ENCODE measurements at regions not wholly inside any gene's neighbourhood (a gene's known extent, or its start where the extent isn't known, plus 50 kb on each side); places are given as distances from the start of the nearest gene placed in this dataset.

- TF ChIP-seq MYC (IDR thresholded peaks at IDR 0.05; ENCODE audit: low read depth, low read length) (no peak), GATA2 (IDR thresholded peaks at IDR 0.05; ENCODE audit: insufficient read depth, insufficient read length, low read depth, low read length) (no peak), FOS (IDR thresholded peaks at IDR 0.05; ENCODE audit: borderline replicate concordance, insufficient read depth, low read length) (no peak), POLR2AphosphoS5 (IDR thresholded peaks at IDR 0.05; ENCODE audit: insufficient read depth, low read depth, low read length) (no peak), POLR2A (IDR thresholded peaks at IDR 0.05; ENCODE audit: low read depth, low read length) (no peak), EZH2 (IDR thresholded peaks at IDR 0.05; ENCODE audit: borderline replicate concordance, low read depth, low read length, severe bottlenecking) (no peak), JUN (IDR thresholded peaks at IDR 0.05; ENCODE audit: borderline replicate concordance, insufficient read depth, insufficient read length, low read depth) (no peak)
- TF ChIP-seq, protein P1, sequence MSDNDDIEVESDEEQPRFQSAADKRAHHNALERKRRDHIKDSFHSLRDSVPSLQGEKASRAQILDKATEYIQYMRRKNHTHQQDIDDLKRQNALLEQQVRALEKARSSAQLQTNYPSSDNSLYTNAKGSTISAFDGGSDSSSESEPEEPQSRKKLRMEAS (IDR thresholded peaks at IDR 0.05; ENCODE audit: insufficient read depth, insufficient read length), result no peak
- TF ChIP-seq, protein P2, sequence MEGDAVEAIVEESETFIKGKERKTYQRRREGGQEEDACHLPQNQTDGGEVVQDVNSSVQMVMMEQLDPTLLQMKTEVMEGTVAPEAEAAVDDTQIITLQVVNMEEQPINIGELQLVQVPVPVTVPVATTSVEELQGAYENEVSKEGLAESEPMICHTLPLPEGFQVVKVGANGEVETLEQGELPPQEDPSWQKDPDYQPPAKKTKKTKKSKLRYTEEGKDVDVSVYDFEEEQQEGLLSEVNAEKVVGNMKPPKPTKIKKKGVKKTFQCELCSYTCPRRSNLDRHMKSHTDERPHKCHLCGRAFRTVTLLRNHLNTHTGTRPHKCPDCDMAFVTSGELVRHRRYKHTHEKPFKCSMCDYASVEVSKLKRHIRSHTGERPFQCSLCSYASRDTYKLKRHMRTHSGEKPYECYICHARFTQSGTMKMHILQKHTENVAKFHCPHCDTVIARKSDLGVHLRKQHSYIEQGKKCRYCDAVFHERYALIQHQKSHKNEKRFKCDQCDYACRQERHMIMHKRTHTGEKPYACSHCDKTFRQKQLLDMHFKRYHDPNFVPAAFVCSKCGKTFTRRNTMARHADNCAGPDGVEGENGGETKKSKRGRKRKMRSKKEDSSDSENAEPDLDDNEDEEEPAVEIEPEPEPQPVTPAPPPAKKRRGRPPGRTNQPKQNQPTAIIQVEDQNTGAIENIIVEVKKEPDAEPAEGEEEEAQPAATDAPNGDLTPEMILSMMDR (IDR thresholded peaks at IDR 0.05; ENCODE audit: extremely low read depth in 1 of 2, insufficient read depth in 1 of 2, low read depth in 1 of 2, low read length in 2 of 2), result no peak
- H3K9me1 ChIP-seq (replicated peaks; ENCODE audit: control insufficient read depth, extremely low read depth, insufficient read depth, low read length), result no peaks in the 10 kb centered on the region
- BruUV-seq (replicated peaks), result no TSS peak
- H3K9ac ChIP-seq (replicated peaks; ENCODE audit: extremely low read depth, insufficient read depth, low read length), result no peak overlapping the region
- peaks cover 2% of the 10 kb centered on the region for H3K9me3 ChIP-seq (replicated peaks; ENCODE audit: control insufficient read depth, insufficient read depth, low read length)
- POLR2A ChIA-PET, result no interaction called here
- DNase-seq (ENCODE audit: low read depth, low spot score), result no peak
- H3K36me3 ChIP-seq (ENCODE audit: control insufficient read depth in 2 of 2, extremely low read depth in 1 of 2, insufficient read depth in 2 of 2, low read length in 2 of 2), result no peaks in the 10 kb centered on the region
- no peaks in the 10 kb centered on the region for H3K4me1 ChIP-seq (ENCODE audit: control insufficient read depth, extremely low read depth, insufficient read depth, low read length)
- H3K4me2 ChIP-seq (ENCODE audit: insufficient read depth, low read length), result no peak overlapping the region
- intact Hi-C loops (cut with micrococcal nuclease) (no loop called here), dilution Hi-C loops (cut with MboI; ENCODE audit: extremely low pct_ligation_motif_present, low sequenced_read_pairs) (no loop called here)
- no peak overlapping the region for H3K4me3 ChIP-seq (replicated peaks in 1 of 3; ENCODE audit: insufficient read depth in 1 of 3, low read depth in 1 of 3, low read length in 3 of 3)
- H4K20me1 ChIP-seq (replicated peaks; ENCODE audit: control insufficient read depth, extremely low read depth, insufficient read depth, low read length), result no peaks in the 10 kb centered on the region
- no peak overlapping the region for H3K27ac ChIP-seq (ENCODE audit: insufficient read depth, low read depth, low read length)
- H3K27me3 ChIP-seq (ENCODE audit: control insufficient read depth in 2 of 2, insufficient read depth in 2 of 2, low read length in 2 of 2), result no peaks in the 10 kb centered on the region
- H2AFZ ChIP-seq (ENCODE audit: low read depth, low read length), result no peak overlapping the region
- CTCF ChIA-PET, result no interaction called here
- H3K79me2 ChIP-seq (ENCODE audit: control insufficient read depth, insufficient read depth, low read length), result no peaks in the 10 kb centered on the region
- no peak for FAIRE-seq
These were observed 1003.7 kb downstream of the SLITRK1 start for GRCh38 chr13:82878536-82878935.

All from endothelial cell of umbilical vein (primary cell).